ENCODE measurements at regions not wholly inside any gene's neighbourhood (a gene's known extent, or its start where the extent isn't known, plus 50 kb on each side); places are given as distances from the start of the nearest gene placed in this dataset.

DNA sequence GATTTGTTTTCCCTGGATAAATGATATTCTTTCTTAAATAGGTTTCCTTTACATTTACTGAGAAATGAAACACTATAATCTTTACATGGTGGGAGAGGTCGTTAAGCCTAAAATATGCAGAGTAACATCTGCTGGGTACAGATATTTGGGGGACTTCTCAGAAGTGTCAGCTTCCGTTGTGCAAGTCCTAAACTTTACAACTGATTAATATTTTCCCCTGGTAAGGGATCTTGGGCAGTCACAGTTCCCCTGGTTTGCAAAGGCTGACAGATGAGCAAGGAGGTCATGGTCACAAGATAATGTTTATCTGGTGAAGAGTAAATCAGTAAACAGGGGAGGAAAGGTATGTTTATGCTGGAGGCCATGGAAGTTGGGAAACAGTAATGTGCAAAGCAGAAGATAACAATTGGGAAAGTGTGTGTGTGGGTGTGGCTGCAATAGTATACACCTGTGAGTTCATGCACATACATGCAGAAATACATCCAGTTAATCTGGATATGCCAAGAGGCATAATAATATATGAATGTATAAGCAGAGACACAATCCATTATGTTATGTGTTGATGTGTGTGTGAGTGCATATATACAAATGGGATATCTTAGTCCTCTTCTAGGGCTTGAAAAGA, 508.2 kb upstream of the FAM241A start:
- TF ChIP-seq, protein P1, sequence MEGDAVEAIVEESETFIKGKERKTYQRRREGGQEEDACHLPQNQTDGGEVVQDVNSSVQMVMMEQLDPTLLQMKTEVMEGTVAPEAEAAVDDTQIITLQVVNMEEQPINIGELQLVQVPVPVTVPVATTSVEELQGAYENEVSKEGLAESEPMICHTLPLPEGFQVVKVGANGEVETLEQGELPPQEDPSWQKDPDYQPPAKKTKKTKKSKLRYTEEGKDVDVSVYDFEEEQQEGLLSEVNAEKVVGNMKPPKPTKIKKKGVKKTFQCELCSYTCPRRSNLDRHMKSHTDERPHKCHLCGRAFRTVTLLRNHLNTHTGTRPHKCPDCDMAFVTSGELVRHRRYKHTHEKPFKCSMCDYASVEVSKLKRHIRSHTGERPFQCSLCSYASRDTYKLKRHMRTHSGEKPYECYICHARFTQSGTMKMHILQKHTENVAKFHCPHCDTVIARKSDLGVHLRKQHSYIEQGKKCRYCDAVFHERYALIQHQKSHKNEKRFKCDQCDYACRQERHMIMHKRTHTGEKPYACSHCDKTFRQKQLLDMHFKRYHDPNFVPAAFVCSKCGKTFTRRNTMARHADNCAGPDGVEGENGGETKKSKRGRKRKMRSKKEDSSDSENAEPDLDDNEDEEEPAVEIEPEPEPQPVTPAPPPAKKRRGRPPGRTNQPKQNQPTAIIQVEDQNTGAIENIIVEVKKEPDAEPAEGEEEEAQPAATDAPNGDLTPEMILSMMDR (IDR thresholded peaks at IDR 0.05), result no peak
- TF ChIP-seq TCF7L2 (IDR thresholded peaks at IDR 0.05; ENCODE audit: low read depth, low read length) (no peak), POLR2AphosphoS5 (IDR thresholded peaks at IDR 0.05; ENCODE audit: low read depth, low read length) (no peak)
